ENCODE measurements at regions not wholly inside any gene's neighbourhood (a gene's known extent, or its start where the extent isn't known, plus 50 kb on each side); places are given as distances from the start of the nearest gene placed in this dataset.

DNA sequence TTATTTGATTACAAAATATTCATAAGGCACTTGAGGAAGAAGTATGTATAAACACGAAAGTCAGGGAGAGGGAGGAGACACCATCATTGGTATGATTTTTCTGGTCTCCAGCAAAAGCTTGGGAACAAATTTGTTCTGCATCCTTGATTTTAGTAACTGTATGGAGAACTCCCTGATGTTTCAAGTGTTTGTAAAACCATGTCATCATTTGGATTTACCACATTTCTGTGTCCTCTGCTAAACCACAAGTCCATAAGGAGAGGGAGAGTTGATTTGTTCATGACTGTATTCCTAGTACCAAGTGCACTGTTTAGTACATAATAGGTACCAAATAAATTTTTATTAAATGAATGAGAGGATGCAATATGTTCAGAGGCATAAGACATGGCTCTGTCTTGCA lies 181.1 kb downstream of the BTG1 start:
- DNase-seq, result no peak

DNA sequence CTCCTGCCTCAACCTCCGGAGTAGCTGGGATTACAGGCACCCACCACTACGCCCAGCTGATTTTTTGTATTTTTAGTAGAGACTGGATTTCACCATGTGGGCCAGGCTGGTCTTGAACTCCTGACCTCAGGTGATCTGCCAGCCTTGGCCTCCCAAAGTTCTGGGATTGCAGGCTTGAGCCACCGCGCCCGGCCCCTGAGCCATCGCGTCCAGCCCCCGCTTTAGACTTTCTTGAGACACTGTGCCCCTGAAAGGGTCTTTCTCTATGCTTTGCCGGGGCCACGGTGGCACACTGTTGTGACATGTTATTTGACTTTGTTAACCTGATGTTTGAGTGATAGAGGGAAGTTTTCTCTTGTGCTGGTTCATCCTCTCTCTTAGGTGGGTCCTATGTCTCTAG lies 186.4 kb downstream of the BTG1 start:
- no peak for DNase-seq

DNA sequence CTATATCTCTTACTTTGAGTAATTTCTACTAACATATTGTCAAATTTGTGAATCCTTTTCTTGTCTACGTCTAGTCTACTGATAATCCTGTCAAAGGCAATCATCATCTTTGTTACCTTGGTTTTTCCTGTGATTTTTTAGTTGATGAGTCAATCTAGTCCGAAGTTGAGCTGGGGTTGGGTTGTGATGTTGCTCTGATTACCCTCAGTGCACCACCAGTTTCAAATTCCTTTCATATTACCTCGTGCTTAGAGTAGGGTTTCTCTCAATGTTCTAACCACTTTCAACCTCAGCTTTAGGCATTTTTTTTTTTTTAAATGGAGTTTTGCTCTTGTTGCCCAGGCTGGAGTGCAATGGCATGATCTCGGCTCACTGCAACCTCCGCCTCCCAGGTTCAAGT lies 186.8 kb downstream of the BTG1 start:
- DNase-seq, result no peak

DNA sequence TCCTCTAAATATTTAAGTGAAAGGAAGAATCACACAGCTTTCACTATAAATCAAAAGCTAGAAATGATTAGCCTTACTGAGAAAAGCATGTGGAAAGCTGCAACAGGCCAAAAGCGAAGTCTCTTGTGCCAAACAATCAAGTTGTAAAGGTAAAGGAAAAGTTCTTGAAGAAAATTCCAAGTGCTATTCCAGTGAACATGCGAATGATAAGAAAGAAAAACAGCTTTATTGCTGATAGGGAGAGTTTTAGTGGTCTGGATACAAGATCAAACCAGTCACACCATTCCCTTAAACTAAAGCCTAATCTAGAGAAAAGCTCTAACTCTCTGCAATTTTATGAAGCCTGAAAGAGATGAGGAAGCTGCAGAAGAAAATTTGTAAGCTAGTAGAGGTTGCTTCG lies 190.9 kb downstream of the BTG1 start:
- DNase-seq, result no peak

DNA sequence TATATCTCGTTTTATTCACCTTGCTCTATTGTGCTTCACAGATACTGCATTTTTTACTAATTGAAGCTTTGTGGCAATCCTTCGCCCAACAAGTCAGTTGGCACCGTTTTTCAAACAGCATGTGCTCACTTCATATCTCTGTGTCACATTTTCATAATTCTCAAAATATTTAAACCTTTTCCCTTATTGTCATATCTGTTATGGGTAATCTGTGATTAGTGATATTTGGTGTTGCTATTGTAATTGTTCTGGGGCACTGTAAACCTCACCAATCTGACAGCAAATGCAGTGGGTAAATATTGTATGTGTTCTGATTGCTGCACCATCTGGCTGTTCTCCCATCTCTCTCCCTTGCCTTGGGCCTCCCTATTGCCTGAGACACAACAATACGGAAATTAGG lies 191.3 kb downstream of the BTG1 start:
- no peak for DNase-seq

DNA sequence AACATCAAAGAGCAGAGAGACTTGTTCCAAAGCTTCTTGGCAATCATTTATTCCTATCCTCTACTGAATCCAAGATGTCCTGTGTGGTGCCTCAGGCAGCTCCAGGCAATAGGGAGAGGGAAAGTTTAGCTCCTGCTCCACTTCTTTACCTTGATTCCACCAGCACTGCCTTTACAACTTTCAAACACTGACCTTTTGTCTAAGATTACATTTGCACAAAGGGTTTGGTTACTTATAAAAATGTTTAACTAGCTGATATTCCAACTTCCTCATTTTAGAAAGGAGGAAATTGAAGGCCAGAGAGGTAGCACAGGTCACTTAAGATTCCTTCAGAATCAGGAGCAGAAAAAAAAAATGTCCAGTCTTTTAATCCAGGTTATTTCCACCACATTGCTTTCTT lies 192.7 kb downstream of the BTG1 start:
- no peak for DNase-seq

DNA sequence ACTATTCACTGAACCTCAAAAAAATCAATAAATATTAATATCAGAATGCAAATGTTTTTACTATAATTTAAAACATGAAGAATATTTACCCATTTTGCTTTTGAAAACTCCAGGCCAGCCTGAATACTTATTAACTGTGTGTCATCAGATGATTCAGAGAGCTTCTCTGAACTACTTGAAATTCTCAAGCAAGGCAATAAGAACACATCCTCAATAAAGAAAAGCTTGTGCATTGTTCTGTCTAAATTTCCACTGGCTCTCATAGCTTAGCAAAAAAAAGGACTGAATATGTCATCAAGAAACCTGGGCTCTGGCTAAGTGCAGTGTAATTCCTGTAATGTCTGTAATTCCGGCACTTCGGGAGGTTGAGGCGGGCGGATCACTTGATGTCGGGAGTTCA lies 194.1 kb downstream of the BTG1 start:
- DNase-seq, result no peak

DNA sequence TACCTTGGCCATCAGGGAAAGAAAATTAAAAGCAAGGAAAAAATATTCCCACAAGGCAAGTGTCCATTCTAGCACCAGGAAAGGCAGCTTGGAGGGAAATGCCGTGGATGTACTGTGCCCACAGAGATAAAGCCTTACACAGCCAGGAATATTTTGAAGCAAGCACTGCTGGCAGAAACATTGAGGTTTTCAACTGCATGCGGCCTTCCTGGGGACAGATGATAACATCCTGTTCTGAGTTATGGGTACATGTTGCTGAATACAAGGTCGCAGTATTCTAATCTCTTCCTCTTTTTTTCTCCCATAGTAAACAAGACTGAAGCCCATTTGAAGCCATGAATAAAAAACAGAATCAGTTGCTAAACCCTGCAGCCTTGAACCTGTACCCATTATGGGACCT lies 197.1 kb downstream of the BTG1 start:
- no peak for DNase-seq

DNA sequence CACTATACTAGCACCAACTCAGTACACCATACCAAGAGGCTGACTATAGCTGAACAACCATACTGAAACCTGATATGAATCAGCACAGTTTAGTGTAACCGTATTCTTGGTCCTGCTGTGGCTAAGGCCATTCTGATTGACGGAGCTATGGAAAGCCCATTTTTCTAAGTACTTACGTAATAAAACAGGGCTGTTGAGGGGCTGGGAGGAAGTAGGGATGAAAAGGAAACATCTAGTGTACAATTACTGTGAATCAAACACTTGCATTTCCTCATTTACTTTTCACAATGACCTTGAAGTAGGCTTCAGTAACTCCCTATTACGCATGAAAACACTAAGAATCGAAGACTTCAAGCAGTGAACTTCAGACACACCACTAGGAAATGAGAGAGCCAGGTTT lies 198.2 kb downstream of the BTG1 start:
- DNase-seq, result no peak

DNA sequence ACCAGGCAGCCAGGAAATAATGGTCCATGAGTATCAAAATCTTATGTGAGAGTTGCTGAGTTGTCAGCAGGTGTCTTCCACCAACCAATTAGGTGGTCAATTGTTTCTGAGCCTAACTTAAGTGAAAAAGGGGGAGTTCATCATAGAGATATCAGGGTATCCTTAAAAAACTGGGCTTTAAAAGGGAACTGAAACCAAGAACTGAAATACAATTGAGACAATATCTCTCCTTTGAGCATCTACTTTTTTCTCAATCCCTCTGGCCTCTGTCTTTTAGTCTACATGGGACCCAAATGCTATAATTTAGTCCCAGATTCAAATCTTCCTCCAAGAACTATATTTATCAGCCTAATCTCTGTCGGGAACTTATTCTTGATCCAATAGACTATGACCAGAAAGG lies 201.0 kb downstream of the BTG1 start:
- DNase-seq, result no peak

DNA sequence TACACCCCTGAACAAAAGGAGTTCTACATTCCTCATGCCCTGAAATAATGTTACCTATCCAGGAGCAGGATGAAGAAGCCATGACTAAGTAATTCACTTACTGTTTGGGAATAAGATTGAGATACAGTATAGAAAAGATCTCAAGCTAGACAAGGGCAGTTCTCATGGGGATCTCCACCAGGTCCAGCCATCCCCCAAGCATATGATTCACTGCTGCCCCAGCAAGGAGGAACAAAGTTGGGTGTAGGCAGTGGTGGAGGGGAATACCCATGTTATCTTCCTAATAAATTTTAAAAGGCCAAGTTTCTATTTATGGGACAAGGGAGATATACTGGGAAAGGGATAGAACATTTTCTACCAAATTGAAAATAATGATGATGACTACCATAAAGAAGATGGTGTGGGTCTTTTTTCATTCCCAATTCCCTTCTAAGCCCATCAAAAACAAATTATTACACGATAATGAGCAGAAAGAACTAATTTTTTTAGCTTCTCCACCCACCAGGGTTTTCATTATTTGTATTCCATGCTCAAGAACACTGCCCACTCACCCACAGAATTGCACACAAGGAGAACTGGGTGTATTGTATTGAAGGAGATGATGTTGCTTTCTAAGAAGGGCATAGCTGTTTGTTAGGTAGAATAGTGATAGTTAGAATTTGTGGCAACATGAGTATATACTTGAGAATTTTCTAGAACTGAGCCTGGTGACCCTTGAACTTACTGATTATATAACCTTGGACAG lies 204.6 kb downstream of the BTG1 start:
- DNase-seq, result no peak

DNA sequence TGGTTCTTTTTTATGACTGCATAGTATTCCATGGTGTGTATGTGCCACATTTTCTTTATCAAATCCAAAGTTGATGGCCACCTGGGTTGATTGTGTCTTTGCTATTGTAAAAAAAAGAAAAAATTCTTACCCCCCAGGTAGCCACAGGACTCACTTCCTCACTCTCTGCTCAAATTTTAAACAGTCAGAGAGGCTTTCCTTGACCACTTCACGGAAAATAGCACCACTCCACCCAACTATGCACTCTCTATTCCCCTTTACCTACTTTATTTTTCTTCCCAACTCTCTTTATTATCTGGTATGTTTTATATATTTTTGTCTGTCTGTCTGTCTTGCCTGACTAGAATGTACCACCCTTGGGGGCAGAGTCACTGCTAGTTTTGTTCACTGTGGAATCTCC lies 205.3 kb downstream of the BTG1 start:
- no peak for DNase-seq

DNA sequence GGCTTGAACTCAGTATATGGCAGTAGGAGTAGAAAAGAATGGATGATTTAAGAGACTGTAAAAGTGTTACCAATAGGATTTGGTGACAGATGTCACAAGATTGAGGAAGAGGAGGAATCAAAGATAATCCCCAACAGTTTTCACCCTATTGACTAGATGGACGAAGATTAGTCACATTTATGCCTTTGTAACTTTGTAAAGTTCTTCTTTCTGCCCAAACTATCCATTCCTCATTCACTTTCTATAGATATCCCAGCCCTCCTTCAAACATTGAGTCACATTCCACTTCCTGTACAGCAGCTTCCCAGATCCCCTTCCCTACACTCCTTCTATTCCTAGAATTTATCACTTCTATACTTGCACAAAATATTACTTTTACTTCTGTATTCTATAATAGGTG lies 207.9 kb downstream of the BTG1 start:
- DNase-seq, result no peak

DNA sequence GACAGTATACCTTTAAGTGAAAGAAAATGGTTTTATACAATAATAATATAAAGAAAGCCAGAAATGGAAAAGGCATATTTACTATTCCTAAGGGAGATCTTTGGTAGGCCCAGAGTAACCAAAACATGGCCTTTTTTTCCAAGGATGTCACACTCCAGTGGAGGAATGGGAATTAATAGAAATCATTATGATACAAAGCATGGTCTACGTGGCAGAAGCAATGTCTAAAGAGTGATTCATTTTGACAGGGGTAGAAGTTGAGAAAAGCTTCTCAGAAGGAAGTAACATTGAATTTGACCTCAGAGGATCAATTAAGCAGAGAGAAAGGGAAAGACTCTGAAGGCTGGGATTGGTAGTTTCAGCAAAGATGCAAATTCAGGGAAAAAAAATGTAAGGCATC lies 208.6 kb downstream of the BTG1 start:
- DNase-seq, result no peak

DNA sequence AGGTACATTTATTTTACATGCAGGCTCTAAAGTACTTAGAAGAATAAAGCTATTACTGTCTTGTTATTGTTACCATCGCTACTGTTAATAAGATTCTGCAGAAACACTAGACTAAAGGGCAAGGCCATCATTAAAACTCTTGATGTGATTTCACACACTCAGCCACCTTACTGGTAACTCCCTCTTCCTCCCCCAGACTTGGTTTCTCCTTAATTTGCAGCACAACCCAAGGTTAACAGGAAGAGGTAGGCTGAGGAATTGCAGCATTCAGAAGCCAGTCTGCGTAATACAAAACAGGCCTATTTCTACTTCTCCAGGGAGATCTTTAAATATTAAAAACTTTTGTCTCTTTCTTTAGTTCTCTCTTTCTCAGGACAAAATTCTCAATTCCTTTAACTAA lies 210.3 kb downstream of the BTG1 start:
- no peak for DNase-seq

DNA sequence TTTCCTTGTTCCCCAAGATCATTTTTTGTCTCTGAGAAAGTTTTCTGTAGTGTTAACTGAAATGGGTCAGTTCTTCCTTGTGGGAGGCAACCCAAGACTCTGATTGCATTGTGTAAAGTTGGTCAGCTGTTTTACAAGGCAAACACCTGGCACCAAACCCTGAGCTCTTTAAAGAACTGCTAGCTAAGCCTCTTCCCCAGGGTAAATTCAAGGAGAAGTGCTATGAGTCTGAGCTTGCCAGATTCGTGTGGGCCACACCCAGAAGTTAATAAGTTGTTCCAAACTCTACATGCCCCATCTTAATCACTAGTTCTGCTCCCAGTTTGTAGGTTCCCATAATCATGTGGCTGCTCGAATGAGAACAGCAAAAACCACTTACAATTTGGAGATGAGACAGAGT lies 214.5 kb downstream of the BTG1 start:
- no peak for DNase-seq

DNA sequence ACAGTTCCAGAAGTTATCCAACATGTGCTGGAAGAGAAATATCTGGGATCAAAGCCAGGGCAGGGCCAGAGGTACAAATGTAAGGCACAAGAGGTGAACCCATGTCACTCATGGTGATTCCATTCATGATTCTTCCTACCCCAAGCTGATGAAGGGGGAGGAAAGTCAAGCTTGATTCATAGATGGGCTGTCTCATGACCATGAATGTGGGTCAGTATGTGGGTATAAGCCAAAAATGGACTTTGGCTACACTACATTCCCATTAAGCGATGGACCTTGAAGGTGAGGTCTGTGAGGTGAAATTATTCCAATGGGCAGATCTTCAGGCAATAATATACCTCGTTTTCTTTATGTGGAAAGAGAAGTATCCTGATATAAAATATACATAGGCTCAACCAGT lies 217.1 kb downstream of the BTG1 start:
- DNase-seq, result no peak

DNA sequence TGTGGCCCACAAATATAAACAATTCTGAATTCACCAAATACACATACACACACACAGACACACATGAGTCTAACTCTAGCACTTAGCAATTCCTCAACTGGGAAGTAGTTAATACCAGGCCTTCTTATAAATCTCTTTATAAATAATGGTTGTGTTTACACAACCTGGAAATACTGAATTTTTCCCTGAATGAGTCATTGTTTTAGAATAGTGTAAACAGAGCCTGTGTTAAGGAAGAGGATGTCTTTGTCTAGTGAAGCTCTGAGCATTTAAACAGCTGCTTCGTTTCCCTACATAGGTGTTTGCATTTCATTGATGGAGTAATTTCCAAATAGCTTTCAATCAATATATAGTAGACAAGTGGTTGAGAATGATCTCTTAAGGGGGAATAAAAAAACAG lies 218.8 kb downstream of the BTG1 start:
- DNase-seq, result no peak

DNA sequence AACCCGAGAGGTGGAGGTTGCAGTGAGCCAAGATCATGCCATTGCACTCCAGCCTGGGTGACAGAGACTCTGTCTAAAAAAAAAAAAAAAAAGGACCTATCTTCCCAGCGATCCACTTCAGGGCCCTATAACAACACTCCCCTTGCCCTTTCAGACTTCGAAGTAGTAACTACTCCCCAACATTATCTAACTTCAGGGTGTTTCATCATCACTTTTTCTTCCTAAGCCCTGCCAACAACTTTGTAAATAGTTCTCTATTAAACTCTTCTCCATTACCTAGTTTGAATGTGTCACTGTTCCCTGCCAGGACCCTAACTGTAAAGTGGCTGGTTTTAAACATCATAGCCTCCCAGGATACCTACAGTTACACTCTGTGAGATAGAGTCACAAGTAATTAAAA lies 220.8 kb downstream of the BTG1 start:
- no peak for DNase-seq

DNA sequence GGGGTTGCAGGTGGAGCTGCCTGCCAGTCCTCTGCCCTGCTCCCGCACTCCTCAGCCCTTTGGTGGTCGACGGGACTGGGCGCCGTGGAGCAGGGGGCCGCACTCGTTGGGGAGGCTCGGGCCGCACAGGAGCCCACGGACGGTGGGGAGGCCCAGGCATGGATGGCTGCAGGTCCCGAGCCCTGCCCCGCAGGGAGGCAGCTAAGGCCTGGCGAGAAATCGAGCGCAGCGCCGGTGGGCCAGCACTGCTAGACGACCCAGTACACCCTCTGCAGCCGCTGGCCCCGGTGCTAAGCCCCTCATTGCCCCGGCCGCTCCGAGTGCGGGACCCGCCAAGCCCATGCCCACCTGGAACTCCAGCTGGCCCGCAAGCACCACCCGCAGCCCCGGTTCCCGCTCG lies 221.8 kb downstream of the BTG1 start:
- DNase-seq, result no peak

DNA sequence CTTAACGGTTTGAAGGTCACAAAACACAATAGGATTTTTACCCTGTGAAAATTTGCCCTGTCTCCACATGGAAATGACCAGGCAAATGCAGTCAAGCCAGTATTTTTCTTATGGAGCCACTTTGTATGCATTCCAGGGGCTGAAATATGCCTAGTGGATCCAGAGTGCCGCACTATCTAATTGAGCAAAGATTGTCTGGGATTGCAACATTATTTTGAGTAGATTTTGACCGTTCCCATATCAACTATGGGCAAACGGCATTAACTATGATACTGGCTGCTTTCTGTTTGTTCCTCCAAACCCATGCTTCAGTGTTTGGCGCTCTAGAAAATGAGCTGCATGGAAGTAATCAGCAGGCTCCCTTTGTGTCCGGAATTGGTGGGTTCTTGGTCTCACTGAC lies 223.0 kb downstream of the BTG1 start:
- DNase-seq, result no peak

DNA sequence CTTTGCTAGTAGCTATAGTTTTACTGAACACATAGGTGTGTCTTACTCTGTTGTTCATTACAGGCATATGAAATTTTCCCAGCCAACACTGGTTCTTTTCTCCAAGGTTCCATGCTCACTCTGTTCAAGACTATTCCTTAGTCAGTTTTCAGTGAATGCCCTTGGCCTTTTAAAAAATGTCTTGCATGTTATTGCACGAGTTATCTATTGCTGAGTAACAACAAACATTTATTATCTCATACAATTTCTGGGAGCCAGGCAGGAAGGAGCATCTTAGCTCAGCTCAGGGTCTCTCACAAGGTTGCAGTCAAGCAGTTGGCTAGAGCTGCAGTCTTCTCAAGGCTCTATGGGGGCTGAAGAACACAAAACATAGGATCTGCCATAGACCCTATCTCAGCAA lies 223.5 kb downstream of the BTG1 start:
- no peak for DNase-seq

DNA sequence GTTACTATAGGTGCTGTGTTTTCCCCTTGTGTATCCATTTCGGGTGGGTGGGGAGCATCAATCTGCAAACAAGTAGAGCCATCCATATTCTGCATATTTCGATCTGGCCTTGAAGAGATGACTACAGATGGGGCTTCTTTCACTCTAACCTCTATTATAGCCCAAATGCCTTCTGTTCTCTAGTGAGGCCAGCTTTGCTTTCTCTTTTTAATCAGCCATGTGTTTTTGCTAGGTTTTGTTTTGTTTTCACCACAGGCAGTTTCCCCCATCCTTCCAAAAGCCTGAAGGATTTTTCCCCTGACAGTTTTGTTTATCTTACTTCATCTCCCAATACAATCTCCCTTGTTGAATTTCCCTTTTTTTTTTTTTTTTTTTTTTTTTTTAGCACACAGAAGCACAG lies 224.1 kb downstream of the BTG1 start:
- no peak for DNase-seq

DNA sequence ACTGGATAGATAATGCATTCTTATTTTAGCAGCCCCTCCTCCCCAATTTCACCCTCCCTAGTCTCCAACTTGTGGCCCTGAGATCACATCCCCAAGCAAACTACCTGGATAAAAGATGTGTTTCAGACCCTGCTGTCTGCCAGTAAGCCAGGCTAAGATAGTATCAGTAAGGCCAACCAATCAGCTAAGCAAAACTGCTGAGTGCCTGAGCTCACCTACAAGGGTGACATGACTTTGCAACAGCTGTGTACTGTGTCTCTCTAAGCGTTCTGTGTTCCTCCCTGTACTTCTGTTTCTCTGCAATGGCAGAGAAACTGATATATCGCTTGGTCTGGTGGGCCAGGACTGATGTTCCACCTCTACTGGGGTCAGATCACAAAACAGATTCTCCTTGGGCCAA lies 224.9 kb downstream of the BTG1 start:
- no peak for DNase-seq

DNA sequence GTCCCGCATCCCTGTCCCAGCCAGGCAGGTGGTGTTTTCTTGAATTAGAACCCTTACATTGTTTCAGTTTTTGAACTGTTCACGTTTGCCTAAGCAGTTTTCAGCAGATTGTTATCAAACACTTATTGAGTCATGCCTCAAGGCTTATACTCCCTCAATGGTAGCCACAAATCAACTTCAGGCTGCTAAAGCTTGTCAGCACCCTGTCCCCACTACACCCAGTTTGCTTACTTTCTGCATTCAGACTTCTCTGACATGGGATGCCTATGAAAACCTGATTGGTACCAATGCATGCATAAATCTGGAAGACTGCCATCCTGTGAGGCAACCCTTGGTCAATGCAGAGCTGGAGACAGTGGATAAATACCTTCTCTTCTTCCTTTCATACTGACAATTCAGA lies 225.4 kb downstream of the BTG1 start:
- no peak for DNase-seq

DNA sequence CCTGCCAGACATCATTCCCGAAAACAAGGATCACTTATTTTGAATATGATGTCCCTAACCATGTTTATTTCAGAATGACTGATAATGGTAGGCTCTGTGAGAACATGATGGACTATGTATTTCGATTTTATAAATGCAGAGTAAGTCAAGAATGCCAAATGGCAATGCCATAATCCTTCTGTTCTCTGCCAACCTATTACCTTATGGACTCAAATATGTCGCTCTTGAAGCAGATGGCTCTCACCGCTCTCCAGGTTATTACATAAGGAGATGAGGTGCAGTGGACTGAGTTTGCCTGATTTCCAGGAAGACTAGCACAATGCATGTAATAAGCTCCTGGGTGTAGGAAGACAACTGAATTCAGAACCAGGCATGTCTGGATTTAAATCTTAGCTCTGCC lies 227.2 kb downstream of the BTG1 start:
- DNase-seq, result no peak

All from activated CD8-positive, alpha-beta memory T cell treated with anti-CD3 and anti-CD28 coated beads, Interleukin-2, amount 50 U/mL, for 48 hours (primary cell).